ENCODE measurements at regions not wholly inside any gene's neighbourhood (a gene's known extent, or its start where the extent isn't known, plus 50 kb on each side); places are given as distances from the start of the nearest gene placed in this dataset.
"Not testable (repeated sequence)": the region's sequence is repeated elsewhere in the genome, so short reads cannot be mapped to it uniquely, and the experiment has no call there.

GRCh38 chr12:46602474-46602873 lies 223.3 kb downstream of the SLC38A4 start:
- Histone ChIP-seq H3K27ac (ENCODE audit: low read depth, low read length) (no peak overlapping the region), H3K79me2 (ENCODE audit: control insufficient read depth, insufficient read depth, low read length, unreplicated experiment) (no peaks in the 10 kb centered on the region)

DNA sequence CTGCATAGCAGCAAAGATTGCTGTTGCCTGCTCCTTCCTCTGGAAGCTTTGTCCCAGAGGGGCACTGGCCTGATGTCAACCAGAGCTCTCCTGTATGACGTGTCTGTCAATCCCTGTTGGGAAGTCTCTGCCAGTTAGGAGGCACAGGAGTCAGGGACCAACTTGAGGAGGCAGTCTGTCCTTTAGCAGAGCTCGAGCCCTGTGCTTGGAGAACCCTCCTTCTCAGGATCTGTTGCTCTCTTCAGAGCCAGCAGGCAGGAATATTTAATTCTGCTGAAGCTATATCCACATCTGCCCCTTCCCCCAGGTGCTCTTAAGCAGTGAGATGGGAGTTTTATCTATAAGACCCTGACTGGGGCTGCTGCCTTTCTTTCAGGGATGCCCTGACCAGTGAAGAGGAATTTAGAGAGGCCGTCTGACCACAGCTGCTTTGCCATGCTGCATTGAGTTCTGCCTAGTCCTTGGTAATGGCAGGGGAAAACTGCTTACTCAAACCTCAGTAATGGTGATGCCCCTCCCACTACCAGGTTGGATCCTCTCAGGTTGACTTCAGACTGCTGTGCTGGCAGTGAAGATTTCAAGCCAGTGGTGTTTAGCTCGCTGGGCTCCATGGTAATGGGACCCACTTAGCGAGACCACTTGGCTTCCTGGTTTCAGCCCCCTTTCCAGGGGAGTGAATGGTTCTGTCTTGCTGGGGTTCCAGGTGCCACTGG lies 218.6 kb upstream of the SLC38A2 start:
- H3K36me3 ChIP-seq (ENCODE audit: insufficient read depth, low read length) = no peaks in the 10 kb centered on the region
- no peak overlapping the region for H3K27ac ChIP-seq (ENCODE audit: low read depth, low read length)
- no peak overlapping the region for H3K4me3 ChIP-seq (ENCODE audit: low read depth, low read length)
- H3K79me2 ChIP-seq (ENCODE audit: control insufficient read depth, insufficient read depth, low read length, unreplicated experiment) = no peaks in the 10 kb centered on the region
- H2AFZ ChIP-seq (ENCODE audit: low read length, unreplicated experiment) = no peak overlapping the region
- no peaks in the 10 kb centered on the region for H3K27me3 ChIP-seq (ENCODE audit: insufficient read depth, low read length)
- H3K4me1 ChIP-seq (ENCODE audit: control insufficient read depth, insufficient read depth, low read length, unreplicated experiment) = no peaks in the 10 kb centered on the region

More at GRCh38 chr12:46602474-46602873, 223.3 kb downstream of the SLC38A4 start:
- Histone ChIP-seq H3K4me1 (ENCODE audit: control insufficient read depth, insufficient read depth, low read length, unreplicated experiment) (no peaks in the 10 kb centered on the region), H2AFZ (ENCODE audit: low read length, unreplicated experiment) (no peak overlapping the region), H3K27me3 (ENCODE audit: insufficient read depth, low read length) (no peaks in the 10 kb centered on the region), H3K36me3 (ENCODE audit: insufficient read depth, low read length) (no peaks in the 10 kb centered on the region), H3K4me3 (ENCODE audit: low read depth, low read length) (no peak overlapping the region)

DNA sequence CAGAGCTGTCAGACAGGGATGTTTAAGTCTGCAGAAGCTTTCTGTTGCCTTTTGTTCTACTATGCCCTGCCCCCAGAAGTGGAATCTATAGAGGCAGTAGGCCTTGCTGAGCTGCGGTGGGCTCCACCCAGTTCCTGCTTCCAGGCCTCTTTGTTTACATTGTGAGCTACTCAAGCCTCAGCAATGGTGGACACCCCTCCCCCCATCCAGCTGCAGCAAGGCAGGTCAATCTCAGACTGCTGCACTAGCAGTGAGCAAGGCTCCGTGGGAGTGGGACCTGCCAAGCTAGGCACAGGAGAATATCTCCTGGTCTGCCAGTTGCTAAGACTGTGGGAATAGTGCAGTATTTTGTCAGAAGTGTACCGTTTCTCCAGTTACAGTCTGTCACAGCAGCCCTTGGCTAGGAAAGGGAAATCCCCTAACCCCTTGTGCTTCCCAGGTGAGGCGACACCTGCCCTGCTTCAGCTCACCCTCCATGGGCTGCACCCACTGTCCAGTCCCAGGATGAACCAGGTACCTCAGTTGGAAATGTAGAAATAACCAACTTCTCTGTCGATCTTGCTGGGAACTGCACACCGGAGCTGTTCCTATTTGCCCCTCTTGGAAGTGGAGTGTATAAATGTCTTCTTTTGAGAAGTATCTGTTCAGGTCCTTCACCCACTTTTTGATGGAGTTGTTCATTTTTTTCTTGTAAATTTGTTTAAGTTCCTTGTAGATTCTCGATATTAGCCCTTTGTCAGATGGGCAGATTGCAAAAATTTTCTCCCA lies 213.5 kb upstream of the SLC38A2 start:
- Histone ChIP-seq H2AFZ (ENCODE audit: low read length, unreplicated experiment) (no peak overlapping the region), H3K79me2 (ENCODE audit: control insufficient read depth, insufficient read depth, low read length, unreplicated experiment) (no peaks in the 10 kb centered on the region), H3K27ac (ENCODE audit: low read depth, low read length) (no peak overlapping the region), H3K4me1 (ENCODE audit: control insufficient read depth, insufficient read depth, low read length, unreplicated experiment) (no peaks in the 10 kb centered on the region), H3K4me3 (ENCODE audit: low read depth, low read length) (no peak overlapping the region), H3K36me3 (ENCODE audit: insufficient read depth, low read length) (no peaks in the 10 kb centered on the region), H3K27me3 (ENCODE audit: insufficient read depth, low read length) (no peaks in the 10 kb centered on the region)

DNA sequence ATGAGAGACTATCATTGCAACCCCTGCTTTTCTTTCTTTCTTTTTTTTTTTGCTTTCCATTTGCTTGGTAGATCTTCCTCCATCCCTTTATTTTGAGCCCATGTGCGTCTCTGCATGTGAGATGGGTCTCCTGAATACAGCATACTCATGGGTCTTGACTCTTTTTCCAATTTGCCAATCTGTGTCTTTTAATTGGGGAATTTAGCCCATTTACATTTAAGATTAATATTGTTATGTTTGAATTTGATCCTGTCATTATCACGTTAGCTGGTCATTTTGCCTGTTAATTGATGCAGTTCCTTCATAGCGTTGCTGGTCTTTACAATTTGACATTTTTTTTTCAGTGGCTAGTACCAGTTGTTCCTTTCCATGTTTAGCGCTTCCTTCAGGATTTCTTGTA lies 211.5 kb upstream of the SLC38A2 start:
- H3K27me3 ChIP-seq (ENCODE audit: insufficient read depth, low read length); H3K36me3 ChIP-seq (ENCODE audit: insufficient read depth, low read length); H3K4me3 ChIP-seq (ENCODE audit: low read depth, low read length); H3K4me1 ChIP-seq (ENCODE audit: control insufficient read depth, insufficient read depth, low read length, unreplicated experiment); H2AFZ ChIP-seq (ENCODE audit: low read length, unreplicated experiment); H3K79me2 ChIP-seq (ENCODE audit: control insufficient read depth, insufficient read depth, low read length, unreplicated experiment); H3K27ac ChIP-seq (ENCODE audit: low read depth, low read length): not testable (repeated sequence)

- H2AFZ ChIP-seq (ENCODE audit: low read length, unreplicated experiment); H3K4me3 ChIP-seq (ENCODE audit: low read depth, low read length); H3K27me3 ChIP-seq (ENCODE audit: insufficient read depth, low read length); H3K79me2 ChIP-seq (ENCODE audit: control insufficient read depth, insufficient read depth, low read length, unreplicated experiment); H3K27ac ChIP-seq (ENCODE audit: low read depth, low read length); H3K4me1 ChIP-seq (ENCODE audit: control insufficient read depth, insufficient read depth, low read length, unreplicated experiment); H3K36me3 ChIP-seq (ENCODE audit: insufficient read depth, low read length): not testable (repeated sequence)
Observed at GRCh38 chr12:46581990-46582389, 209.4 kb upstream of the SLC38A2 start.

DNA sequence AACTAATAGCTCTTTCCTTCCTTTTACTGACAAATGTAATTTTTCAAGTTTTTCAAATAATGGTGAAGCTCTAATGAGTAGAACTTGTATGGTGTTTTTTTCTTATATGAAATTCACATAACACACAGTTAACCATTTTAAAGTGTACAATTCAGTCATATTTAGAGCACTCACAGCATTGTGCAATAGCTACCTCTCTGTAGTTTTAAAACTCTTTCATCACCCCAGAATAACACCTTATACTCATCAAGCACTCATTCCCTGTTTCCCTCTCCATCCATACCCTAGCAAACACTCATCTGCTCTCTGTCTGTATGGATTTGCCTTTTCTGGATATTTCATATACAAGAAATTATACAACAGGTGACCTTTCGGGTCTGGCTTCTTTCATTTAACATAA lies 207.9 kb upstream of the SLC38A2 start:
- Histone ChIP-seq H3K27ac (ENCODE audit: low read depth, low read length) (no peak overlapping the region), H3K27me3 (ENCODE audit: insufficient read depth, low read length) (no peaks in the 10 kb centered on the region), H3K4me1 (ENCODE audit: control insufficient read depth, insufficient read depth, low read length, unreplicated experiment) (no peaks in the 10 kb centered on the region), H3K4me3 (ENCODE audit: low read depth, low read length) (no peak overlapping the region), H3K36me3 (ENCODE audit: insufficient read depth, low read length) (no peaks in the 10 kb centered on the region), H2AFZ (ENCODE audit: low read length, unreplicated experiment) (no peak overlapping the region), H3K79me2 (ENCODE audit: control insufficient read depth, insufficient read depth, low read length, unreplicated experiment) (no peaks in the 10 kb centered on the region)

- Histone ChIP-seq H3K4me3 (ENCODE audit: low read depth, low read length) (no peak overlapping the region), H3K27me3 (ENCODE audit: insufficient read depth, low read length) (no peaks in the 10 kb centered on the region), H3K79me2 (ENCODE audit: control insufficient read depth, insufficient read depth, low read length, unreplicated experiment) (no peaks in the 10 kb centered on the region), H3K4me1 (ENCODE audit: control insufficient read depth, insufficient read depth, low read length, unreplicated experiment) (no peaks in the 10 kb centered on the region), H2AFZ (ENCODE audit: low read length, unreplicated experiment) (no peak overlapping the region), H3K36me3 (ENCODE audit: insufficient read depth, low read length) (no peaks in the 10 kb centered on the region), H3K27ac (ENCODE audit: low read depth, low read length) (no peak overlapping the region)
Observed at GRCh38 chr12:46579474-46579873, 206.9 kb upstream of the SLC38A2 start.

DNA sequence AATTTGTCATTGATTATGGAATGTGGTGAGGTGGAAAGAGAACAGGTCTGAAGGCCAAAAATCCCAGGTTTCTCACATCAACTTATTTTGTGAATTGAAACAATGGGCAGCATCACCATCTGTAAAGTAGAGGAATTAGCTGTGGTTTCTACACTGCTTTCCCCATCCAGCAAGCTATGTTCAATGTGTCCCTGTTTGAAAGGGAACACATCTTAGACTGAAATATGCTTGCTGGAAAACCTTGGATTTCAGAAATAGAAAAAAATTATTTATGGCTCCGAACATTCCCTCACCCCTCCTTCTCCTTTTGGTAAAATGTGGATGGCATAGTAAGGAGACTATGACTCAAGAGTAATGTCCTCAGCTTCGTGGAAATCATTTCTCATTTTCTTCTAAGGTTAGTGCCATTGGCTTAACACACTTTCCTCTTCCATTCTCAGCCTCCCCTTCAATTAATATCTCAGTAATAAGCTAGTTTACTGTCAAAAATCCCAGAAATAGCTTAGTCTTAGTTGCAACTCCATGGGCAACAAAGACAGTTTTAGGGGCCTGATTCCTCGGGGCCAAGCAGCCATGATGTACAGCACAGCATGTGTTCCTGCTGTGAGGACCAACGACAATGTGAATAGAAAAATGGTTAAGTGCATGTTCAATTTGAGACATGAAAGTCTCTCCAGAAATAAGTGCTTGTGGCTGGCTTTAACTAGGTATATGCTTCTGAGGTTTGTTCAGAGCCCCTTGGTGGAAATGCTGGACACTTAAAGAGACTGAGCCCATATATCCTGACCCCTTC lies 205.8 kb upstream of the SLC38A2 start:
- no peaks in the 10 kb centered on the region for H3K36me3 ChIP-seq (ENCODE audit: insufficient read depth, low read length)
- no peak overlapping the region for H3K27ac ChIP-seq (ENCODE audit: low read depth, low read length)
- H3K4me1 ChIP-seq (ENCODE audit: control insufficient read depth, insufficient read depth, low read length, unreplicated experiment) = no peaks in the 10 kb centered on the region

GRCh38 chr12:46577063-46577776 lies 204.6 kb upstream of the SLC38A2 start:
- H3K27me3 ChIP-seq (ENCODE audit: insufficient read depth, low read length) = no peaks in the 10 kb centered on the region
- no peaks in the 10 kb centered on the region for H3K4me1 ChIP-seq (ENCODE audit: control insufficient read depth, insufficient read depth, low read length, unreplicated experiment)
- no peak overlapping the region for H3K27ac ChIP-seq (ENCODE audit: low read depth, low read length)
- no peaks in the 10 kb centered on the region for H3K36me3 ChIP-seq (ENCODE audit: insufficient read depth, low read length)
- no peaks in the 10 kb centered on the region for H3K79me2 ChIP-seq (ENCODE audit: control insufficient read depth, insufficient read depth, low read length, unreplicated experiment)
- no peak overlapping the region for H3K4me3 ChIP-seq (ENCODE audit: low read depth, low read length)
- H2AFZ ChIP-seq (ENCODE audit: low read length, unreplicated experiment) = no peak overlapping the region

More for the DNA sequence above, 205.8 kb upstream of the SLC38A2 start:
- H3K79me2 ChIP-seq (ENCODE audit: control insufficient read depth, insufficient read depth, low read length, unreplicated experiment) = no peaks in the 10 kb centered on the region
- H3K27me3 ChIP-seq (ENCODE audit: insufficient read depth, low read length) = no peaks in the 10 kb centered on the region
- H2AFZ ChIP-seq (ENCODE audit: low read length, unreplicated experiment) = no peak overlapping the region
- H3K4me3 ChIP-seq (ENCODE audit: low read depth, low read length) = no peak overlapping the region

DNA sequence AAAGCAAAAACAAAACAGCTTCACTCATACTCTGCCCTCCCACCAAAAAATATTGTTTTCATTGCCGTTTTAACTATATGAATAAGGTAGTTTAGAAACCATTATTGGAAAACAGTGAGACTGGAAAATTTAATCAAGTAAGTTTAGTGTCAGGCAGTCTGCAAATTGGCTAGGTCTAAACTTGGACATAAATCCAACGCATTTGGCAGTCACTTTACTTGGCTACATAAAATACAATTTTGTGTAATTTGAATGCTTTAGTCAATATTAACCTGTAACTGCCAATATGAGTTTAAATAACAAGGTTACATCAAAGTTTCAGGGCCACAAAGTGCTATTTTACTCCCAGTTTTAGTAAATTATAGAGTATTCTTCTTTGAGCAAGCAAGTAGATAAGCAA lies 202.3 kb upstream of the SLC38A2 start:
- no peak overlapping the region for H3K4me3 ChIP-seq (ENCODE audit: low read depth, low read length)
- H2AFZ ChIP-seq (ENCODE audit: low read length, unreplicated experiment) = no peak overlapping the region
- H3K27ac ChIP-seq (ENCODE audit: low read depth, low read length) = no peak overlapping the region
- no peaks in the 10 kb centered on the region for H3K27me3 ChIP-seq (ENCODE audit: insufficient read depth, low read length)
- no peaks in the 10 kb centered on the region for H3K79me2 ChIP-seq (ENCODE audit: control insufficient read depth, insufficient read depth, low read length, unreplicated experiment)
- H3K4me1 ChIP-seq (ENCODE audit: control insufficient read depth, insufficient read depth, low read length, unreplicated experiment) = no peaks in the 10 kb centered on the region
- no peaks in the 10 kb centered on the region for H3K36me3 ChIP-seq (ENCODE audit: insufficient read depth, low read length)

Measured in ACC112 (cell line).